A673 (cell line): ENCODE measurements at regions not wholly inside any gene's neighbourhood (a gene's known extent, or its start where the extent isn't known, plus 50 kb on each side); places are given as distances from the start of the nearest gene placed in this dataset.

ENCODE experiments used
- EZH2 ChIP-seq: fragments of 200-600 bp; sonication (generic); IDR thresholded peaks from 2 replicates; pipeline ENCODE4 v1.6.1; 2017; ENCODE audit warnings: borderline replicate concordance, low read depth, mild to moderate bottlenecking, mixed read lengths, antibody characterized with exemption, low read length; ENCODE audit not compliant: poor library complexity, severe bottlenecking
- TF ChIP-seq, protein P1 (sequence below): fragments of 300-800, 200-600 bp; sonication (generic); conservative IDR thresholded peaks from 2 replicates; pipeline ENCODE4 v1.5.1; 2017; ENCODE audit warnings: low read depth, mild to moderate bottlenecking, antibody characterized with exemption, low read length, moderate library complexity, mixed read lengths

DNA sequence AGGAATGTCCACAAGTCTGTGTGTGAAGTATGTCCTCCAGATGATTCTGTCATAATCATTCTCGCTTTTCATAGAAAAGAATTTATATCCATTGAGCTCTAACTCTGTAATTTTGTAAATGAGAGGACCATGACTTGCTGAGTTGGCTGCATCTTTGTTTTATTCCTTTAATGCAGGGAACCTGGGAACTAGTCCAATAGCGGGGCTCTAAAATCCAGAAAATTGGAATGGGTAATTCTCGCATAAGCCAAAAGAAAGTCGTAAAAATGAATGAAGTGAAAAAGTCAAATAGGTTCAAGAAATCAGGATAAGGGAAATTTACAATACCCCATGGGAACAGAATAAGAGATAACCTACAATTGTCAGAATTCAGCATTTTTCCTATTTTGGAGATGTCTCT is 232.5 kb downstream of the RAB38 start:
- no peak for TF ChIP-seq EZH2
- TF ChIP-seq, protein P1, sequence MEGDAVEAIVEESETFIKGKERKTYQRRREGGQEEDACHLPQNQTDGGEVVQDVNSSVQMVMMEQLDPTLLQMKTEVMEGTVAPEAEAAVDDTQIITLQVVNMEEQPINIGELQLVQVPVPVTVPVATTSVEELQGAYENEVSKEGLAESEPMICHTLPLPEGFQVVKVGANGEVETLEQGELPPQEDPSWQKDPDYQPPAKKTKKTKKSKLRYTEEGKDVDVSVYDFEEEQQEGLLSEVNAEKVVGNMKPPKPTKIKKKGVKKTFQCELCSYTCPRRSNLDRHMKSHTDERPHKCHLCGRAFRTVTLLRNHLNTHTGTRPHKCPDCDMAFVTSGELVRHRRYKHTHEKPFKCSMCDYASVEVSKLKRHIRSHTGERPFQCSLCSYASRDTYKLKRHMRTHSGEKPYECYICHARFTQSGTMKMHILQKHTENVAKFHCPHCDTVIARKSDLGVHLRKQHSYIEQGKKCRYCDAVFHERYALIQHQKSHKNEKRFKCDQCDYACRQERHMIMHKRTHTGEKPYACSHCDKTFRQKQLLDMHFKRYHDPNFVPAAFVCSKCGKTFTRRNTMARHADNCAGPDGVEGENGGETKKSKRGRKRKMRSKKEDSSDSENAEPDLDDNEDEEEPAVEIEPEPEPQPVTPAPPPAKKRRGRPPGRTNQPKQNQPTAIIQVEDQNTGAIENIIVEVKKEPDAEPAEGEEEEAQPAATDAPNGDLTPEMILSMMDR: no peak
